Neural progenitor cell (in vitro differentiated cells): ENCODE measurements at regions not wholly inside any gene's neighbourhood (a gene's known extent, or its start where the extent isn't known, plus 50 kb on each side); places are given as distances from the start of the nearest gene placed in this dataset.

Experiments
- DNase-seq: peaks from one replicate; pipeline ENCODE4 v3.0.0-alpha.2; 2016; ENCODE audit warnings: low spot score
- H2AFZ ChIP-seq: fragments of 200-600 bp; sonication (generic); replicated peaks from 2 replicates; pipeline ENCODE4 v1.6.1; 2016; ENCODE audit warnings: antibody characterized with exemption
- H3F3A ChIP-seq: fragments of 200-600 bp; sonication (generic); 2 replicates; pipeline ENCODE4 v1.6.1; 2016; ENCODE audit warnings: antibody characterized with exemption, low read depth
- H3K27ac ChIP-seq: fragments of 200-600 bp; sonication (generic); 2 replicates; pipeline ENCODE4 v1.5.1; 2016; ENCODE audit warnings: mild to moderate bottlenecking
- H3K27me3 ChIP-seq: fragments of 200-600 bp; sonication (generic); 2 replicates; pipeline ENCODE4 v1.6.1; 2016; ENCODE audit warnings: mild to moderate bottlenecking, moderate library complexity
- H3K36me3 ChIP-seq: fragments of 200-600 bp; sonication (generic); 2 replicates; pipeline ENCODE4 v1.5.1; 2016
- H3K4me1 ChIP-seq: fragments of 200-600 bp; sonication (generic); 2 replicates; pipeline ENCODE4 v1.6.1; 2016; ENCODE audit warnings: mixed run types
- H3K4me2 ChIP-seq: fragments of 200-600 bp; sonication (generic); 2 replicates; pipeline ENCODE4 v1.6.1; 2016
- H3K4me3 ChIP-seq: fragments of 200-600 bp; sonication (generic); 2 replicates; pipeline ENCODE4 v1.5.1; 2016
- H3K79me2 ChIP-seq: fragments of 200-600 bp; sonication (generic); 2 replicates; pipeline ENCODE4 v1.6.1; 2016; ENCODE audit warnings: low read depth
- H3K9ac ChIP-seq: fragments of 200-600 bp; sonication (generic); 2 replicates; pipeline ENCODE4 v1.6.1; 2016
- H3K9me3 ChIP-seq: fragments of 200-600 bp; sonication (generic); 2 replicates; pipeline ENCODE4 v1.5.1; 2016; ENCODE audit warnings: low read depth
- H4K20me1 ChIP-seq: fragments of 200-600 bp; sonication (generic); 2 replicates; pipeline ENCODE4 v1.6.1; 2016; ENCODE audit warnings: low read depth
- H3K27ac Mint-ChIP-seq: 3 replicates; pipeline ENCODE4 v1.8.0; 2021; ENCODE audit warnings: mixed read lengths
- H3K27me3 Mint-ChIP-seq: 2 replicates; pipeline ENCODE4 v1.8.0; 2022; ENCODE audit warnings: low read depth, mild to moderate bottlenecking, inconsistent platforms, moderate library complexity, mixed read lengths; ENCODE audit not compliant: insufficient read depth
- H3K36me3 Mint-ChIP-seq: 3 replicates; pipeline ENCODE4 v1.8.0; 2021; ENCODE audit warnings: mixed read lengths
- H3K4me1 Mint-ChIP-seq: 3 replicates; pipeline ENCODE4 v1.8.0; 2021; ENCODE audit warnings: mixed read lengths
- H3K4me3 Mint-ChIP-seq: 3 replicates; pipeline ENCODE4 v1.8.0; 2021; ENCODE audit warnings: mild to moderate bottlenecking, moderate library complexity, mixed read lengths
- H3K9me3 Mint-ChIP-seq: 3 replicates; pipeline ENCODE4 v1.8.0; 2020; ENCODE audit warnings: mixed read lengths
- EZH2 ChIP-seq: fragments of 200-600 bp; sonication (generic); IDR thresholded peaks from 2 replicates; pipeline ENCODE4 v1.6.1; 2017; ENCODE audit warnings: antibody characterized with exemption, mild to moderate bottlenecking, moderate library complexity
- EZH2phosphoT487 ChIP-seq: fragments of 200-600 bp; sonication (generic); IDR thresholded peaks from 2 replicates; pipeline ENCODE4 v1.6.1; 2017; ENCODE audit warnings: antibody characterized with exemption
- TF ChIP-seq, protein P1 (sequence below): fragments of 200-600 bp; sonication (generic); IDR thresholded peaks from 2 replicates; pipeline ENCODE4 v1.5.1; 2017; ENCODE audit warnings: antibody characterized with exemption, mild to moderate bottlenecking

GRCh38 chr22:27283240-27283639 is 518.3 kb downstream of the MN1 start:
- no peak overlapping the region for H3K4me2 ChIP-seq
- no peak overlapping the region for H3K27ac Mint-ChIP-seq
- H3F3A ChIP-seq: no peaks in the 10 kb centered on the region
- no peak overlapping the region for H3K9ac ChIP-seq
- H3K36me3 ChIP-seq: no peaks in the 10 kb centered on the region
- peaks cover 8% of the 10 kb centered on the region for H3K27me3 Mint-ChIP-seq
- no peaks in the 10 kb centered on the region for H3K4me1 ChIP-seq
- TF ChIP-seq EZH2 (no peak), EZH2phosphoT487 (no peak)
- TF ChIP-seq, protein P1, sequence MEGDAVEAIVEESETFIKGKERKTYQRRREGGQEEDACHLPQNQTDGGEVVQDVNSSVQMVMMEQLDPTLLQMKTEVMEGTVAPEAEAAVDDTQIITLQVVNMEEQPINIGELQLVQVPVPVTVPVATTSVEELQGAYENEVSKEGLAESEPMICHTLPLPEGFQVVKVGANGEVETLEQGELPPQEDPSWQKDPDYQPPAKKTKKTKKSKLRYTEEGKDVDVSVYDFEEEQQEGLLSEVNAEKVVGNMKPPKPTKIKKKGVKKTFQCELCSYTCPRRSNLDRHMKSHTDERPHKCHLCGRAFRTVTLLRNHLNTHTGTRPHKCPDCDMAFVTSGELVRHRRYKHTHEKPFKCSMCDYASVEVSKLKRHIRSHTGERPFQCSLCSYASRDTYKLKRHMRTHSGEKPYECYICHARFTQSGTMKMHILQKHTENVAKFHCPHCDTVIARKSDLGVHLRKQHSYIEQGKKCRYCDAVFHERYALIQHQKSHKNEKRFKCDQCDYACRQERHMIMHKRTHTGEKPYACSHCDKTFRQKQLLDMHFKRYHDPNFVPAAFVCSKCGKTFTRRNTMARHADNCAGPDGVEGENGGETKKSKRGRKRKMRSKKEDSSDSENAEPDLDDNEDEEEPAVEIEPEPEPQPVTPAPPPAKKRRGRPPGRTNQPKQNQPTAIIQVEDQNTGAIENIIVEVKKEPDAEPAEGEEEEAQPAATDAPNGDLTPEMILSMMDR: no peak
- no peak for DNase-seq
- H3K4me3 ChIP-seq: no peak overlapping the region
- no peaks in the 10 kb centered on the region for H3K9me3 ChIP-seq
- H3K4me1 Mint-ChIP-seq: peaks cover 36% of the 10 kb centered on the region
- H4K20me1 ChIP-seq: no peaks in the 10 kb centered on the region
- H3K4me3 Mint-ChIP-seq: no peak overlapping the region
- no peaks in the 10 kb centered on the region for H3K79me2 ChIP-seq
- H3K27ac ChIP-seq: no peak overlapping the region
- no peak overlapping the region for H2AFZ ChIP-seq
- H3K9me3 Mint-ChIP-seq: peaks cover 11% of the 10 kb centered on the region
- H3K27me3 ChIP-seq: no peaks in the 10 kb centered on the region
- no peaks in the 10 kb centered on the region for H3K36me3 Mint-ChIP-seq

DNA sequence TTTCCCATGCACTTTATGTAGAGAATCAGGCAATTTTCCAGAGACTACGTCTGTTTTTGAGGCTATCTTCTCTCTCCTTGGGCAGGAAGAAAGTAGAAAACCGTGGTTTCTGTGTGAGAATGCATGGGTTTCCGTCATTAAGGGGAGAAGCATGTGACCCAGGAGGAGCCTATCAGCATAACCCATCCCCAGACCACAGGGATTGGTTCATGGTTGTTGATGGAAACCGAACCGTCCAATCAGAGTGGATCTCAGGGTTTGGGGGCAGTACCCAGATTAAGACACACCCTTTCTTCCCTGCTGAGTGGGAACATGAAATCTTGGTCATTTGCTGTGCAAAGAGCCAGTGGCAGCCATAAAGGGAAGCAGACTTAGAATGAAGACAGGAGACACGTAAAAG is 517.8 kb downstream of the MN1 start:
- Histone ChIP-seq H3K27me3 (no peaks in the 10 kb centered on the region), H2AFZ (no peak overlapping the region), H3K27ac (no peak overlapping the region), H3K9me3 (no peaks in the 10 kb centered on the region), H3K4me1 (peaks cover 4% of the 10 kb centered on the region), H3F3A (no peaks in the 10 kb centered on the region), H3K4me3 (no peak overlapping the region), H3K79me2 (no peaks in the 10 kb centered on the region), H3K4me2 (no peak overlapping the region), H3K9ac (no peak overlapping the region), H3K36me3 (no peaks in the 10 kb centered on the region), H4K20me1 (no peaks in the 10 kb centered on the region)
- H3K4me3 Mint-ChIP-seq: no peak overlapping the region
- no peaks in the 10 kb centered on the region for H3K36me3 Mint-ChIP-seq
- peaks cover 8% of the 10 kb centered on the region for H3K27me3 Mint-ChIP-seq
- H3K27ac Mint-ChIP-seq: no peak overlapping the region
- peaks cover 11% of the 10 kb centered on the region for H3K9me3 Mint-ChIP-seq
- H3K4me1 Mint-ChIP-seq: peaks cover 38% of the 10 kb centered on the region
- DNase-seq: no peak
- TF ChIP-seq EZH2phosphoT487 (no peak), EZH2 (no peak)
- TF ChIP-seq, protein P1: no peak

- H3K9me3 Mint-ChIP-seq: peaks cover 11% of the 10 kb centered on the region
- peaks cover 43% of the 10 kb centered on the region for H3K4me1 Mint-ChIP-seq
These were observed 517.2 kb downstream of the MN1 start for GRCh38 chr22:27284324-27284723.

GRCh38 chr22:27286711-27287110 is 514.8 kb downstream of the MN1 start:
- Histone ChIP-seq H3K4me1 (peaks cover 11% of the 10 kb centered on the region), H3K36me3 (no peaks in the 10 kb centered on the region), H3K27me3 (no peaks in the 10 kb centered on the region), H3K9ac (no peak overlapping the region), H4K20me1 (no peaks in the 10 kb centered on the region), H3K79me2 (no peaks in the 10 kb centered on the region), H2AFZ (no peak overlapping the region), H3F3A (no peaks in the 10 kb centered on the region), H3K4me2 (no peak overlapping the region), H3K9me3 (no peaks in the 10 kb centered on the region), H3K4me3 (no peak overlapping the region), H3K27ac (no peak overlapping the region)
- Mint-ChIP-seq H3K4me1 (peaks cover 45% of the 10 kb centered on the region), H3K9me3 (peaks cover 13% of the 10 kb centered on the region), H3K36me3 (no peaks in the 10 kb centered on the region), H3K4me3 (no peak overlapping the region), H3K27me3 (peaks cover 11% of the 10 kb centered on the region), H3K27ac (no peak overlapping the region)
- DNase-seq: no peak
- TF ChIP-seq, protein P1: no peak
- TF ChIP-seq EZH2 (no peak), EZH2phosphoT487 (no peak)

More at GRCh38 chr22:27284324-27284723, 517.2 kb downstream of the MN1 start:
- no peak for DNase-seq
- Histone ChIP-seq H3K27me3 (no peaks in the 10 kb centered on the region), H2AFZ (no peak overlapping the region), H4K20me1 (no peaks in the 10 kb centered on the region), H3K27ac (no peak overlapping the region), H3K4me2 (no peak overlapping the region), H3K4me3 (no peak overlapping the region), H3K9me3 (no peaks in the 10 kb centered on the region), H3K36me3 (no peaks in the 10 kb centered on the region), H3K4me1 (peaks cover 8% of the 10 kb centered on the region), H3F3A (no peaks in the 10 kb centered on the region), H3K79me2 (no peaks in the 10 kb centered on the region), H3K9ac (no peak overlapping the region)
- H3K27ac Mint-ChIP-seq: no peak overlapping the region
- no peaks in the 10 kb centered on the region for H3K36me3 Mint-ChIP-seq
- no peak for TF ChIP-seq EZH2
- H3K27me3 Mint-ChIP-seq: peaks cover 8% of the 10 kb centered on the region
- no peak overlapping the region for H3K4me3 Mint-ChIP-seq
